B cell (primary cell): ENCODE measurements at regions not wholly inside any gene's neighbourhood (a gene's known extent, or its start where the extent isn't known, plus 50 kb on each side); places are given as distances from the start of the nearest gene placed in this dataset.

Experiments
- ATAC-seq: fragments of 200-7000 bp; cut with Tn5 transposase; one replicate; pipeline ENCODE4 v1.10.0; 2021; ENCODE audit warnings: low read depth, mild to moderate bottlenecking, moderate number of reproducible peaks, moderate library complexity
- CTCF ChIA-PET: fragments of 350-600 bp; sonication (Branson Sonifier 250); formaldehyde crosslinking; loops from one replicate; lab custom pipeline; 2021; ENCODE audit warnings: antibody characterized with exemption, inconsistent platforms; lab: Charles Lee
- POLR2A ChIA-PET: fragments of 350-600 bp; sonication (Branson Sonifier 250); formaldehyde crosslinking; loops from one replicate; lab custom pipeline; 2021; ENCODE audit warnings: antibody characterized with exemption; lab: Charles Lee
- DNase-seq: peaks from one replicate; pipeline ENCODE4 v3.0.0; 2013
- H2AFZ ChIP-seq: 2 replicates; pipeline ENCODE4 v1.6.1; 2012; ENCODE audit warnings: mild to moderate bottlenecking, low read depth, low read length; ENCODE audit not compliant: insufficient read depth, poor library complexity, severe bottlenecking
- H3K27ac ChIP-seq, 2 donors: 1 replicate in 1 of 2; 2 replicates in 1 of 2; pipeline ENCODE4 v1.5.1; 2012 to 2013; ENCODE audit warnings: low read length in 2 of 2, mild to moderate bottlenecking in 2 of 2, moderate library complexity in 1 of 2
- H3K27me3 ChIP-seq, 4 experiments: fragments of 200-600 bp in 1 of 4; sonication (generic) in 1 of 4; replicated peaks in 1 of 4; 1 replicate in 2 of 4; 2 replicates in 2 of 4; pipeline versions ENCODE4 v1.6.1 to v1.7.0; 2013 to 2016; ENCODE audit warnings: low read length in 3 of 4, mild to moderate bottlenecking in 2 of 4, mixed read lengths in 1 of 4, moderate library complexity in 1 of 4; ENCODE audit not compliant: insufficient read depth in 4 of 4, control insufficient read depth in 3 of 4; ENCODE audit errors: control extremely low read depth in 1 of 4
- H3K36me3 ChIP-seq, 2 experiments: replicated peaks in 1 of 2; 1 replicate in 1 of 2; 2 replicates in 1 of 2; pipeline versions ENCODE4 v1.6.1 to v1.7.1; 2013; ENCODE audit warnings: low read length in 1 of 2; ENCODE audit not compliant: insufficient read depth in 2 of 2, control insufficient read depth in 1 of 2; ENCODE audit errors: control extremely low read depth in 1 of 2, extremely low read depth in 1 of 2
- H3K4me1 ChIP-seq, 2 donors: fragments of 200-600 bp in 1 of 2; sonication (generic) in 1 of 2; 1 replicate in 1 of 2; 2 replicates in 1 of 2; pipeline versions ENCODE4 v1.5.1 to v1.6.1; 2013 to 2017; ENCODE audit warnings: low read length in 2 of 2; ENCODE audit not compliant: control insufficient read depth in 2 of 2, insufficient read depth in 2 of 2
- H3K4me2 ChIP-seq: replicated peaks from 2 replicates; pipeline ENCODE3; 2012; ENCODE audit warnings: mild to moderate bottlenecking, low read depth, low read length; ENCODE audit not compliant: poor library complexity, severe bottlenecking
- H3K4me3 ChIP-seq, 5 experiments: fragments of 200-600 bp in 1 of 5; sonication (generic) in 1 of 5; 1 replicate in 3 of 5; 2 replicates in 2 of 5; pipeline versions ENCODE4 v1.5.1 to v1.7.0; 2011 to 2016; ENCODE audit warnings: low read length in 4 of 5, mild to moderate bottlenecking in 4 of 5, low read depth in 2 of 5, control low read depth in 1 of 5, moderate library complexity in 1 of 5; ENCODE audit not compliant: insufficient read depth in 1 of 5; ENCODE audit errors: control extremely low read depth in 1 of 5, extremely low read depth in 1 of 5
- H3K79me2 ChIP-seq: fragments of 200-600 bp; sonication (generic); one replicate; pipeline ENCODE4 v1.6.0; 2016; ENCODE audit warnings: low read length; ENCODE audit not compliant: control insufficient read depth, insufficient read depth
- H3K9ac ChIP-seq: fragments of 200-600 bp; sonication (generic); 2 replicates; pipeline ENCODE4 v1.6.1; 2017; ENCODE audit warnings: mild to moderate bottlenecking, low read length, moderate library complexity
- H3K9me3 ChIP-seq, 3 donors: one replicate each; pipeline versions ENCODE4 v1.6.1 to v1.7.1; 2013; ENCODE audit warnings: low read length in 2 of 3; ENCODE audit not compliant: control insufficient read depth in 2 of 3, insufficient read depth in 1 of 3; ENCODE audit errors: control extremely low read depth in 1 of 3
- H4K20me1 ChIP-seq: 2 replicates; pipeline ENCODE4 v1.6.0; 2012; ENCODE audit warnings: mild to moderate bottlenecking, low read length; ENCODE audit not compliant: insufficient read depth, control insufficient read depth, poor library complexity, severe bottlenecking
- H3K27ac Mint-ChIP-seq: one replicate; pipeline ENCODE4 v1.8.0; 2021; ENCODE audit warnings: mixed read lengths
- H3K27me3 Mint-ChIP-seq: one replicate; pipeline ENCODE4 v1.8.0; 2021; ENCODE audit warnings: mixed read lengths
- H3K4me1 Mint-ChIP-seq: one replicate; pipeline ENCODE4 v1.8.0; 2021; ENCODE audit warnings: mixed read lengths
- H3K4me3 Mint-ChIP-seq: one replicate; pipeline ENCODE4 v1.8.0; 2021; ENCODE audit warnings: mixed read lengths
- H3K9me3 Mint-ChIP-seq: one replicate; pipeline ENCODE4 v1.8.0; 2022; ENCODE audit warnings: mixed read lengths; ENCODE audit not compliant: insufficient read depth
- EZH2 ChIP-seq: IDR thresholded peaks from 2 replicates; pipeline ENCODE4 v1.6.1; 2012; ENCODE audit warnings: borderline replicate concordance, low read depth, mild to moderate bottlenecking, moderate library complexity, low read length; ENCODE audit not compliant: insufficient read depth, poor library complexity, severe bottlenecking
- WGBS: methylation state at CpG from one replicate; pipeline ENCODE4 v1.1.5; 2013; ENCODE audit warnings: missing lambda C conversion rate; ENCODE audit not compliant: insufficient coverage; 5-methylcytosine and 5-hydroxymethylcytosine counted together
- intact Hi-C: fragments of 100-400 bp; cut with micrococcal nuclease; formaldehyde crosslinking; loops from one replicate; pipeline ENCODE4 v1.10.0; 2022
- TF ChIP-seq, protein P1 (sequence below): fragments of 200-600 bp; IDR thresholded peaks from one replicate; pipeline ENCODE4 v1.8.0; 2022; ENCODE audit warnings: antibody characterized with exemption, mild to moderate bottlenecking

DNA sequence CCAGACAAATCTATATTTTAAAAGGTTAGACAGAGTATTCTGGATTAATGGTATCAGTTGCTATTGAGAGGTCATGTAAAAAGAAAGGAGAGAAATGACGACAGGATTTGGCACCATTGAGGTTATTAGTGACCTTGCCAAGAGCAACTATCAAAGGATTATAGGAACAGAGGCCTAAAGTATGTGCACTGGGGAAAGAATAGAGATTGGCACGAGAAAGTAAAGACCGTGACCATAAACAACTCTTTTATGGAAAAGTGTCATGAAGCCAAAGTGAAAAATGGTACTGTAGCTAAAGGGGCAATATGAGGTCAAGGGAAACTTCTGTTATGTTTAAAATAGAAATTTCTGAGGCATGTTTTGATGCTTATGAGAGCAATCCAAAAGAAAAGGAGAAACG, 115.2 kb upstream of the KIF2B start:
- Histone ChIP-seq H3K9me3 (peaks cover 0 to 4% (median 3%) of the 10 kb centered on the region in 3 donors), H2AFZ (no peak overlapping the region), H3K36me3 (no peaks in the 10 kb centered on the region), H3K27me3 (no peaks in the 10 kb centered on the region), H3K79me2 (no peaks in the 10 kb centered on the region), H3K4me2 (no peak overlapping the region), H3K9ac (no peak overlapping the region), H3K27ac (no peak overlapping the region), H4K20me1 (no peaks in the 10 kb centered on the region), H3K4me1 (no peaks in the 10 kb centered on the region), H3K4me3 (no peak overlapping the region)
- no peaks in the 10 kb centered on the region for H3K4me1 Mint-ChIP-seq
- no peak for DNase-seq
- ATAC-seq = no peak
- intact Hi-C loops = no loop called here
- no peak overlapping the region for H3K27ac Mint-ChIP-seq
- H3K9me3 Mint-ChIP-seq = peaks cover 3% of the 10 kb centered on the region
- no peak overlapping the region for H3K4me3 Mint-ChIP-seq
- POLR2A ChIA-PET = no interaction called here
- CTCF ChIA-PET = no interaction called here
- H3K27me3 Mint-ChIP-seq = no peaks in the 10 kb centered on the region
- TF ChIP-seq, protein P1, sequence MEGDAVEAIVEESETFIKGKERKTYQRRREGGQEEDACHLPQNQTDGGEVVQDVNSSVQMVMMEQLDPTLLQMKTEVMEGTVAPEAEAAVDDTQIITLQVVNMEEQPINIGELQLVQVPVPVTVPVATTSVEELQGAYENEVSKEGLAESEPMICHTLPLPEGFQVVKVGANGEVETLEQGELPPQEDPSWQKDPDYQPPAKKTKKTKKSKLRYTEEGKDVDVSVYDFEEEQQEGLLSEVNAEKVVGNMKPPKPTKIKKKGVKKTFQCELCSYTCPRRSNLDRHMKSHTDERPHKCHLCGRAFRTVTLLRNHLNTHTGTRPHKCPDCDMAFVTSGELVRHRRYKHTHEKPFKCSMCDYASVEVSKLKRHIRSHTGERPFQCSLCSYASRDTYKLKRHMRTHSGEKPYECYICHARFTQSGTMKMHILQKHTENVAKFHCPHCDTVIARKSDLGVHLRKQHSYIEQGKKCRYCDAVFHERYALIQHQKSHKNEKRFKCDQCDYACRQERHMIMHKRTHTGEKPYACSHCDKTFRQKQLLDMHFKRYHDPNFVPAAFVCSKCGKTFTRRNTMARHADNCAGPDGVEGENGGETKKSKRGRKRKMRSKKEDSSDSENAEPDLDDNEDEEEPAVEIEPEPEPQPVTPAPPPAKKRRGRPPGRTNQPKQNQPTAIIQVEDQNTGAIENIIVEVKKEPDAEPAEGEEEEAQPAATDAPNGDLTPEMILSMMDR = no peak
- TF ChIP-seq EZH2 = no peak
- WGBS = 85% methylated on average over 4 of the region's 4 CpGs

DNA sequence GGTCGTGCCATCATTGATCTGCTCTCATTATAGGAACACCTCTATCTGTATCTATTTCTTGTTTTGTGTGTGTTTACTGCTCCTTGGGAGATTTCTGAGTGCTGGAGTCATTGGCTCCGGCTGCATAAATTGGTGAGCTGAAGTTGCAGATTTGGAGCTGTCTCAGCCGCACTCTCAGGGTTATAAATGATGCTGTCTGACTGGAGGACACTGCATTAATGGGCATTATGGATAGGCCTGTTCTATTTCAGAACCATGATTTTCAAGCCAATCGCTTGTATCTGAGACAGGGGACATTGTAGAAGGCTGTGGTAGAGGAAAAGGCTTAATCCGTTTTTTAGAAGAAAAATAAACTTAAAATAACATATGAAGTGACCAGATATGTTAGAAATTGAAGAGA, 126.4 kb upstream of the KIF2B start:
- no peak for DNase-seq
- Mint-ChIP-seq H3K27me3 (no peaks in the 10 kb centered on the region), H3K9me3 (no peaks in the 10 kb centered on the region), H3K4me3 (no peak overlapping the region), H3K4me1 (no peaks in the 10 kb centered on the region), H3K27ac (no peak overlapping the region)
- Histone ChIP-seq H3K4me1 (no peaks in the 10 kb centered on the region), H2AFZ (no peak overlapping the region), H3K9ac (no peak overlapping the region), H3K9me3 (no peaks in the 10 kb centered on the region), H3K36me3 (no peaks in the 10 kb centered on the region), H3K27ac (no peak overlapping the region), H3K4me3 (no peak overlapping the region), H3K27me3 (no peaks in the 10 kb centered on the region), H3K4me2 (no peak overlapping the region), H3K79me2 (no peaks in the 10 kb centered on the region), H4K20me1 (no peaks in the 10 kb centered on the region)
- 97% methylated on average over 3 of the region's 5 CpGs for WGBS
- ChIA-PET CTCF (no interaction called here), POLR2A (no interaction called here)
- ATAC-seq = no peak
- TF ChIP-seq, protein P1 = no peak
- no peak for TF ChIP-seq EZH2
- intact Hi-C loops = no loop called here
